SU-DHL-6 (cell line): ENCODE measurements at regions not wholly inside any gene's neighbourhood (a gene's known extent, or its start where the extent isn't known, plus 50 kb on each side); places are given as distances from the start of the nearest gene placed in this dataset.

Experiments
- H2AFZ ChIP-seq: fragments of 200-600 bp; sonication (generic); 2 replicates; pipeline ENCODE4 v1.6.1; 2014; ENCODE audit warnings: low read depth, mild to moderate bottlenecking, moderate library complexity, mixed read lengths, antibody characterized with exemption, low read length; ENCODE audit not compliant: severe bottlenecking
- H3F3A ChIP-seq: fragments of 200-600 bp; shearing (Covaris generic); 2 replicates; pipeline ENCODE4 v1.6.0; 2016; ENCODE audit warnings: antibody characterized with exemption, mild to moderate bottlenecking; ENCODE audit not compliant: insufficient read depth
- H3K27ac ChIP-seq: fragments of 200-600 bp; sonication (generic); 2 replicates; pipeline ENCODE4 v1.5.1; 2016; ENCODE audit warnings: low read depth, mild to moderate bottlenecking, low read length, moderate library complexity, mixed read lengths
- H3K27me3 ChIP-seq: fragments of 200-600 bp; sonication (generic), shearing (Covaris generic); 2 replicates; pipeline ENCODE4 v1.6.0; 2014; ENCODE audit warnings: mild to moderate bottlenecking, low read length
- H3K36me3 ChIP-seq: fragments of 200-600 bp; sonication (generic); 2 replicates; pipeline ENCODE4 v1.6.1; 2014; ENCODE audit warnings: mild to moderate bottlenecking, low read length, mixed read lengths
- H3K4me2 ChIP-seq: fragments of 300-600, 200-600 bp; shearing (Covaris generic), sonication (generic); 2 replicates; pipeline ENCODE4 v1.6.0; 2014; ENCODE audit warnings: low read length, low read depth, mild to moderate bottlenecking; ENCODE audit not compliant: poor library complexity, severe bottlenecking
- H3K4me3 ChIP-seq: fragments of 200-600 bp; sonication (generic); 2 replicates; pipeline ENCODE4 v1.5.1; 2014; ENCODE audit warnings: antibody characterized with exemption, low read length, mild to moderate bottlenecking, mixed read lengths; ENCODE audit not compliant: insufficient read depth, poor library complexity, severe bottlenecking
- H3K79me2 ChIP-seq: fragments of 200-600 bp; sonication (generic); 2 replicates; pipeline ENCODE4 v1.6.1; 2014; ENCODE audit warnings: mild to moderate bottlenecking, low read length, moderate library complexity; ENCODE audit not compliant: insufficient read depth
- H3K9ac ChIP-seq: fragments of 200-600 bp; sonication (generic); 2 replicates; pipeline ENCODE4 v1.7.0; 2014; ENCODE audit warnings: mild to moderate bottlenecking, low read length
- H3K9me2 ChIP-seq: fragments of 200-600 bp; sonication (generic); replicated peaks from 2 replicates; pipeline ENCODE4 v1.6.1; 2014; ENCODE audit warnings: low read length; ENCODE audit not compliant: insufficient read depth
- H3K9me3 ChIP-seq: fragments of 200-600 bp; sonication (generic); 2 replicates; pipeline ENCODE4 v1.6.1; 2014; ENCODE audit warnings: low read length, mixed read lengths; ENCODE audit not compliant: insufficient read depth
- H4K20me1 ChIP-seq: fragments of 200-600 bp; sonication (generic); 2 replicates; pipeline ENCODE4 v1.6.1; 2014; ENCODE audit warnings: low read depth, mild to moderate bottlenecking, antibody characterized with exemption, low read length, moderate library complexity, mixed read lengths
- CTCF ChIP-seq: fragments of 200-600 bp; sonication (generic); IDR thresholded peaks from one replicate; pipeline ENCODE4 v1.5.1; 2017; ENCODE audit warnings: antibody characterized with exemption, mild to moderate bottlenecking, low read length, moderate library complexity; ENCODE audit not compliant: insufficient read depth, poor library complexity, severe bottlenecking
- EZH2phosphoT487 ChIP-seq: fragments of 200-600 bp; sonication (generic), shearing (Covaris generic); conservative IDR thresholded peaks from 2 replicates; pipeline ENCODE4 v1.6.1; 2018; ENCODE audit warnings: mild to moderate bottlenecking, antibody characterized with exemption, low read length, moderate library complexity, mixed read lengths

- no peak overlapping the region for H2AFZ ChIP-seq
- H3K27ac ChIP-seq: no peak overlapping the region
- H3K4me2 ChIP-seq: no peak overlapping the region
- no peak for TF ChIP-seq CTCF
- no peak for TF ChIP-seq EZH2phosphoT487
- no peak overlapping the region for H3K4me3 ChIP-seq
- H3K27me3 ChIP-seq: no peaks in the 10 kb centered on the region
- H3K9ac ChIP-seq: no peak overlapping the region
- no peaks in the 10 kb centered on the region for H4K20me1 ChIP-seq
- H3K36me3 ChIP-seq: no peaks in the 10 kb centered on the region
- H3K79me2 ChIP-seq: no peaks in the 10 kb centered on the region
- no peaks in the 10 kb centered on the region for H3K9me2 ChIP-seq
- no peaks in the 10 kb centered on the region for H3F3A ChIP-seq
- no peaks in the 10 kb centered on the region for H3K9me3 ChIP-seq
Measured at GRCh38 chrX:20965270-20966044, 408.8 kb upstream of the CNKSR2 start.

GRCh38 chrX:20954014-20954413 lies 420.2 kb upstream of the CNKSR2 start:
- H2AFZ ChIP-seq: no peak overlapping the region
- no peaks in the 10 kb centered on the region for H3K27me3 ChIP-seq
- H3K79me2 ChIP-seq: no peaks in the 10 kb centered on the region
- H3K9ac ChIP-seq: no peak overlapping the region
- no peak overlapping the region for H3K4me3 ChIP-seq
- H3F3A ChIP-seq: no peaks in the 10 kb centered on the region
- no peak overlapping the region for H3K4me2 ChIP-seq
- no peaks in the 10 kb centered on the region for H3K9me2 ChIP-seq
- H3K36me3 ChIP-seq: no peaks in the 10 kb centered on the region
- H3K27ac ChIP-seq: no peak overlapping the region
- TF ChIP-seq EZH2phosphoT487 (no peak), CTCF (no peak)
- no peaks in the 10 kb centered on the region for H3K9me3 ChIP-seq
- no peaks in the 10 kb centered on the region for H4K20me1 ChIP-seq

- TF ChIP-seq CTCF (no peak), EZH2phosphoT487 (no peak)
- Histone ChIP-seq H4K20me1 (no peaks in the 10 kb centered on the region), H3K4me2 (no peak overlapping the region)
Measured at GRCh38 chrX:20952180-20952579, 422.0 kb upstream of the CNKSR2 start.

More at GRCh38 chrX:20952180-20952579, 422.0 kb upstream of the CNKSR2 start:
- H3K9ac ChIP-seq: no peak overlapping the region
- H3K4me3 ChIP-seq: no peak overlapping the region
- H3K9me2 ChIP-seq: no peaks in the 10 kb centered on the region
- no peaks in the 10 kb centered on the region for H3K27me3 ChIP-seq
- H2AFZ ChIP-seq: no peak overlapping the region
- no peaks in the 10 kb centered on the region for H3K79me2 ChIP-seq
- no peaks in the 10 kb centered on the region for H3K36me3 ChIP-seq
- no peak overlapping the region for H3K27ac ChIP-seq
- H3K9me3 ChIP-seq: no peaks in the 10 kb centered on the region
- H3F3A ChIP-seq: no peaks in the 10 kb centered on the region
